GM23338 (cell line): ENCODE measurements at regions not wholly inside any gene's neighbourhood (a gene's known extent, or its start where the extent isn't known, plus 50 kb on each side); places are given as distances from the start of the nearest gene placed in this dataset.

Experiments
- ATAC-seq: fragments of 200-7000 bp; cut with Tn5 transposase; 3 replicates; pipeline ENCODE4 v1.9.1; 2020
- DNase-seq: peaks from one replicate; pipeline ENCODE4 v3.0.0-alpha.2; 2015; ENCODE audit warnings: low spot score
- H2AFZ ChIP-seq: fragments of 200-600 bp; sonication (generic); 2 replicates; pipeline ENCODE4 v1.8.0; 2016; ENCODE audit warnings: antibody characterized with exemption, mild to moderate bottlenecking, moderate library complexity
- H3F3A ChIP-seq: fragments of 200-600 bp; sonication (generic); replicated peaks from 2 replicates; pipeline ENCODE4 v1.8.0; 2017; ENCODE audit warnings: antibody characterized with exemption, mixed run types, low read depth
- H3K27ac ChIP-seq: fragments of 200-600 bp; sonication (generic); 2 replicates; pipeline ENCODE4 v1.6.1; 2016; ENCODE audit warnings: low read depth
- H3K27me3 ChIP-seq: fragments of 200-600 bp; sonication (generic); 2 replicates; pipeline ENCODE4 v1.8.0; 2016; ENCODE audit warnings: mild to moderate bottlenecking, mixed run types, moderate library complexity; ENCODE audit not compliant: insufficient read depth
- H3K36me3 ChIP-seq: fragments of 200-600 bp; sonication (generic); 2 replicates; pipeline ENCODE4 v1.8.0; 2016; ENCODE audit warnings: mild to moderate bottlenecking; ENCODE audit not compliant: insufficient read depth
- H3K4me1 ChIP-seq: fragments of 200-600 bp; sonication (generic); 2 replicates; pipeline ENCODE4 v1.8.0; 2016; ENCODE audit warnings: mild to moderate bottlenecking, moderate library complexity; ENCODE audit not compliant: insufficient read depth
- H3K4me2 ChIP-seq: fragments of 200-600 bp; sonication (generic); 2 replicates; pipeline ENCODE4 v1.7.1; 2017; ENCODE audit warnings: mixed run types
- H3K4me3 ChIP-seq: fragments of 200-600 bp; sonication (generic); 2 replicates; pipeline ENCODE4 v1.6.1; 2016; ENCODE audit warnings: mixed run types
- H3K79me2 ChIP-seq: fragments of 200-600 bp; sonication (generic); replicated peaks from 2 replicates; pipeline ENCODE4 v1.8.0; 2017; ENCODE audit warnings: mild to moderate bottlenecking; ENCODE audit not compliant: insufficient read depth
- H3K9me2 ChIP-seq: fragments of 200-600 bp; sonication (generic); 2 replicates; pipeline ENCODE4 v1.8.0; 2017; ENCODE audit not compliant: insufficient read depth
- H4K20me1 ChIP-seq: fragments of 200-600 bp; sonication (generic); replicated peaks from 2 replicates; pipeline ENCODE4 v1.8.0; 2017; ENCODE audit warnings: mild to moderate bottlenecking; ENCODE audit not compliant: insufficient read depth
- H3K27ac Mint-ChIP-seq: 2 replicates; pipeline ENCODE4 v1.8.0; 2020; ENCODE audit warnings: inconsistent platforms, mild to moderate bottlenecking, moderate library complexity, mixed read lengths
- H3K27me3 Mint-ChIP-seq: 3 replicates; pipeline ENCODE4 v1.8.0; 2022; ENCODE audit warnings: low read depth, mild to moderate bottlenecking, moderate library complexity, mixed read lengths, inconsistent platforms; ENCODE audit not compliant: insufficient read depth, poor library complexity
- H3K36me3 Mint-ChIP-seq: 3 replicates; pipeline ENCODE4 v1.8.0; 2021; ENCODE audit warnings: low read depth, mild to moderate bottlenecking, inconsistent platforms, moderate library complexity, mixed read lengths
- H3K4me1 Mint-ChIP-seq: 3 replicates; pipeline ENCODE4 v1.8.0; 2020; ENCODE audit warnings: mild to moderate bottlenecking, inconsistent platforms, mixed read lengths
- H3K4me3 Mint-ChIP-seq: 3 replicates; pipeline ENCODE4 v1.8.0; 2021; ENCODE audit warnings: moderate library complexity, mild to moderate bottlenecking, inconsistent platforms, mixed read lengths
- H3K9me3 Mint-ChIP-seq: 3 replicates; pipeline ENCODE4 v1.8.0; 2020; ENCODE audit warnings: moderate library complexity, mild to moderate bottlenecking, inconsistent platforms, mixed read lengths
- CREB1 ChIP-seq: fragments of 250-450 bp; sonication (Bioruptor Pico); IDR thresholded peaks from 2 replicates; pipeline ENCODE4 v1.5.0; 2020; ENCODE audit warnings: low read depth, mild to moderate bottlenecking, moderate library complexity
- EZH2 ChIP-seq: fragments of 200-600 bp; sonication (generic); IDR thresholded peaks from one replicate; pipeline ENCODE4 v1.8.0; 2017; ENCODE audit warnings: antibody characterized with exemption, mild to moderate bottlenecking, low read depth; ENCODE audit not compliant: unreplicated experiment
- EZH2phosphoT487 ChIP-seq: fragments of 200-600 bp; sonication (generic); IDR thresholded peaks from one replicate; pipeline ENCODE4 v1.8.1; 2018; ENCODE audit warnings: antibody characterized with exemption; ENCODE audit not compliant: unreplicated experiment
- JUNB ChIP-seq: IDR thresholded peaks from one replicate; pipeline ENCODE4 v1.6.1; 2016; ENCODE audit warnings: antibody characterized with exemption; ENCODE audit not compliant: unreplicated experiment
- NANOG ChIP-seq: IDR thresholded peaks from 2 replicates; pipeline ENCODE4 v1.6.1; 2016; ENCODE audit warnings: antibody characterized with exemption, borderline replicate concordance
- POLR2AphosphoS5 ChIP-seq: IDR thresholded peaks from 2 replicates; pipeline ENCODE4 v1.6.1; 2016; ENCODE audit warnings: antibody characterized with exemption, low read depth
- STAT1 ChIP-seq: IDR thresholded peaks from one replicate; pipeline ENCODE4 v1.6.1; 2016; ENCODE audit warnings: antibody characterized with exemption; ENCODE audit not compliant: unreplicated experiment
- ZNF114 ChIP-seq: fragments of 250-450 bp; sonication (Bioruptor Pico); IDR thresholded peaks from 2 replicates; pipeline ENCODE4 v1.5.0; 2020; ENCODE audit warnings: mild to moderate bottlenecking, moderate library complexity
- ZNF331 ChIP-seq: fragments of 250-450 bp; sonication (Bioruptor Pico); IDR thresholded peaks from 2 replicates; pipeline ENCODE4 v1.5.0; 2020; ENCODE audit warnings: low read depth, mild to moderate bottlenecking, moderate library complexity
- TF ChIP-seq, protein P1 (sequence below): fragments of 250-450 bp; sonication (Bioruptor Pico); IDR thresholded peaks from 2 replicates; pipeline ENCODE4 v1.5.0; 2020; ENCODE audit warnings: mild to moderate bottlenecking, moderate library complexity
- TF ChIP-seq, protein P2 (sequence below): IDR thresholded peaks from one replicate; pipeline ENCODE4 v1.6.1; 2018; ENCODE audit warnings: antibody characterized with exemption; ENCODE audit not compliant: unreplicated experiment
- TF ChIP-seq, protein P3 (sequence below), 2 experiments: fragments of 200-600 bp in 1 of 2; sonication (generic) in 1 of 2; conservative IDR thresholded peaks; 2 replicates each; pipeline versions ENCODE4 v1.5.1 to v1.6.1; 2016 to 2017; ENCODE audit warnings: antibody characterized with exemption in 2 of 2, low read depth in 2 of 2, mild to moderate bottlenecking in 2 of 2, moderate library complexity in 1 of 2
- TF ChIP-seq, protein P4 (sequence below): IDR thresholded peaks from 2 replicates; pipeline ENCODE4 v1.6.1; 2016; ENCODE audit warnings: antibody characterized with exemption

DNA sequence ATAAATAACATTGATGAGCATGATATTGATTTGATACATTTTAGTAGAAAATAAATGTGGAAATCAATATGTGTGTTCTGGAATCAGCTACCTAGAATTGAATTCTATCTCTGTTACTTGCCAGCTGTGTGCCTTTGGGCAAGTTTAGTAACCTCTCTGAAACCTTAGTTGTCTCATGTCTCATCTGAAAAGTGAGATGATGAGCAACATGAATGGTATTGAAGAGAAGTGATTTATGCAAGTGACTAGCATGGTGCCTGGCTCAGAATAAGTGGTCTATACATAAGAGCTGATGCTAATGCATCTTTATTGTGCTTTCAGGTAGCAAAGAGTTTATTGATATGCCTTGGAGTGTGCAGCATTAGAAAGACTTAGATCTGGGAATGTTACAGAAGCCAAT, 383.3 kb downstream of the PRDM2 start:
- Mint-ChIP-seq H3K27me3 (no peaks in the 10 kb centered on the region), H3K9me3 (no peaks in the 10 kb centered on the region), H3K4me3 (no peak overlapping the region), H3K27ac (no peak overlapping the region), H3K4me1 (peaks cover 14% of the 10 kb centered on the region; the same call in 2 of the 3 replicates), H3K36me3 (no peaks in the 10 kb centered on the region)
- Histone ChIP-seq H3K4me2 (no peak overlapping the region), H3K36me3 (no peaks in the 10 kb centered on the region), H3K9me2 (no peaks in the 10 kb centered on the region), H3K4me3 (no peak overlapping the region), H3K27ac (no peak overlapping the region), H3K79me2 (no peaks in the 10 kb centered on the region), H3K27me3 (no peaks in the 10 kb centered on the region), H3K4me1 (peaks cover 4% of the 10 kb centered on the region; the same call in 1 of the 2 replicates), H4K20me1 (no peaks in the 10 kb centered on the region), H3F3A (no peaks in the 10 kb centered on the region), H2AFZ (no peak overlapping the region)
- ATAC-seq (no peak), DNase-seq (no peak)
- TF ChIP-seq ZNF114 (CRISPR knock-in tag) (no peak), EZH2phosphoT487 (no peak), EZH2 (no peak), CREB1 (CRISPR knock-in tag) (no peak), STAT1 (no peak), NANOG (no peak), POLR2AphosphoS5 (no peak), ZNF331 (CRISPR knock-in tag) (no peak), JUNB (no peak)
- TF ChIP-seq, protein P1, sequence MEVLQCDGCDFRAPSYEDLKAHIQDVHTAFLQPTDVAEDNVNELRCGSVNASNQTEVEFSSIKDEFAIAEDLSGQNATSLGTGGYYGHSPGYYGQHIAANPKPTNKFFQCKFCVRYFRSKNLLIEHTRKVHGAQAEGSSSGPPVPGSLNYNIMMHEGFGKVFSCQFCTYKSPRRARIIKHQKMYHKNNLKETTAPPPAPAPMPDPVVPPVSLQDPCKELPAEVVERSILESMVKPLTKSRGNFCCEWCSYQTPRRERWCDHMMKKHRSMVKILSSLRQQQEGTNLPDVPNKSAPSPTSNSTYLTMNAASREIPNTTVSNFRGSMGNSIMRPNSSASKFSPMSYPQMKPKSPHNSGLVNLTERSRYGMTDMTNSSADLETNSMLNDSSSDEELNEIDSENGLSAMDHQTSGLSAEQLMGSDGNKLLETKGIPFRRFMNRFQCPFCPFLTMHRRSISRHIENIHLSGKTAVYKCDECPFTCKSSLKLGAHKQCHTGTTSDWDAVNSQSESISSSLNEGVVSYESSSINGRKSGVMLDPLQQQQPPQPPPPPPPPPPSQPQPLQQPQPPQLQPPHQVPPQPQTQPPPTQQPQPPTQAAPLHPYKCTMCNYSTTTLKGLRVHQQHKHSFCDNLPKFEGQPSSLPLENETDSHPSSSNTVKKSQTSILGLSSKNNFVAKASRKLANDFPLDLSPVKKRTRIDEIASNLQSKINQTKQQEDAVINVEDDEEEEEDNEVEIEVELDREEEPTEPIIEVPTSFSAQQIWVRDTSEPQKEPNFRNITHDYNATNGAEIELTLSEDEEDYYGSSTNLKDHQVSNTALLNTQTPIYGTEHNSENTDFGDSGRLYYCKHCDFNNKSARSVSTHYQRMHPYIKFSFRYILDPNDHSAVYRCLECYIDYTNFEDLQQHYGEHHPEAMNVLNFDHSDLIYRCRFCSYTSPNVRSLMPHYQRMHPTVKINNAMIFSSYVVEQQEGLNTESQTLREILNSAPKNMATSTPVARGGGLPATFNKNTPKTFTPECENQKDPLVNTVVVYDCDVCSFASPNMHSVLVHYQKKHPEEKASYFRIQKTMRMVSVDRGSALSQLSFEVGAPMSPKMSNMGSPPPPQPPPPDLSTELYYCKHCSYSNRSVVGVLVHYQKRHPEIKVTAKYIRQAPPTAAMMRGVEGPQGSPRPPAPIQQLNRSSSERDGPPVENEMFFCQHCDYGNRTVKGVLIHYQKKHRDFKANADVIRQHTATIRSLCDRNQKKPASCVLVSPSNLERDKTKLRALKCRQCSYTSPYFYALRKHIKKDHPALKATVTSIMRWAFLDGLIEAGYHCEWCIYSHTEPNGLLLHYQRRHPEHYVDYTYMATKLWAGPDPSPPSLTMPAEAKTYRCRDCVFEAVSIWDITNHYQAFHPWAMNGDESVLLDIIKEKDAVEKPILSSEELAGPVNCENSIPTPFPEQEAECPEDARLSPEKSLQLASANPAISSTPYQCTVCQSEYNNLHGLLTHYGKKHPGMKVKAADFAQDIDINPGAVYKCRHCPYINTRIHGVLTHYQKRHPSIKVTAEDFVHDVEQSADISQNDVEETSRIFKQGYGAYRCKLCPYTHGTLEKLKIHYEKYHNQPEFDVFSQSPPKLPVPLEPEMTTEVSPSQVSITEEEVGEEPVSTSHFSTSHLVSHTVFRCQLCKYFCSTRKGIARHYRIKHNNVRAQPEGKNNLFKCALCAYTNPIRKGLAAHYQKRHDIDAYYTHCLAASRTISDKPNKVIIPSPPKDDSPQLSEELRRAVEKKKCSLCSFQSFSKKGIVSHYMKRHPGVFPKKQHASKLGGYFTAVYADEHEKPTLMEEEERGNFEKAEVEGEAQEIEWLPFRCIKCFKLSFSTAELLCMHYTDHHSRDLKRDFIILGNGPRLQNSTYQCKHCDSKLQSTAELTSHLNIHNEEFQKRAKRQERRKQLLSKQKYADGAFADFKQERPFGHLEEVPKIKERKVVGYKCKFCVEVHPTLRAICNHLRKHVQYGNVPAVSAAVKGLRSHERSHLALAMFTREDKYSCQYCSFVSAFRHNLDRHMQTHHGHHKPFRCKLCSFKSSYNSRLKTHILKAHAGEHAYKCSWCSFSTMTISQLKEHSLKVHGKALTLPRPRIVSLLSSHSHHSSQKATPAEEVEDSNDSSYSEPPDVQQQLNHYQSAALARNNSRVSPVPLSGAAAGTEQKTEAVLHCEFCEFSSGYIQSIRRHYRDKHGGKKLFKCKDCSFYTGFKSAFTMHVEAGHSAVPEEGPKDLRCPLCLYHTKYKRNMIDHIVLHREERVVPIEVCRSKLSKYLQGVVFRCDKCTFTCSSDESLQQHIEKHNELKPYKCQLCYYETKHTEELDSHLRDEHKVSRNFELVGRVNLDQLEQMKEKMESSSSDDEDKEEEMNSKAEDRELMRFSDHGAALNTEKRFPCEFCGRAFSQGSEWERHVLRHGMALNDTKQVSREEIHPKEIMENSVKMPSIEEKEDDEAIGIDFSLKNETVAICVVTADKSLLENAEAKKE (CRISPR knock-in tag), result no peak
- TF ChIP-seq, protein P2, sequence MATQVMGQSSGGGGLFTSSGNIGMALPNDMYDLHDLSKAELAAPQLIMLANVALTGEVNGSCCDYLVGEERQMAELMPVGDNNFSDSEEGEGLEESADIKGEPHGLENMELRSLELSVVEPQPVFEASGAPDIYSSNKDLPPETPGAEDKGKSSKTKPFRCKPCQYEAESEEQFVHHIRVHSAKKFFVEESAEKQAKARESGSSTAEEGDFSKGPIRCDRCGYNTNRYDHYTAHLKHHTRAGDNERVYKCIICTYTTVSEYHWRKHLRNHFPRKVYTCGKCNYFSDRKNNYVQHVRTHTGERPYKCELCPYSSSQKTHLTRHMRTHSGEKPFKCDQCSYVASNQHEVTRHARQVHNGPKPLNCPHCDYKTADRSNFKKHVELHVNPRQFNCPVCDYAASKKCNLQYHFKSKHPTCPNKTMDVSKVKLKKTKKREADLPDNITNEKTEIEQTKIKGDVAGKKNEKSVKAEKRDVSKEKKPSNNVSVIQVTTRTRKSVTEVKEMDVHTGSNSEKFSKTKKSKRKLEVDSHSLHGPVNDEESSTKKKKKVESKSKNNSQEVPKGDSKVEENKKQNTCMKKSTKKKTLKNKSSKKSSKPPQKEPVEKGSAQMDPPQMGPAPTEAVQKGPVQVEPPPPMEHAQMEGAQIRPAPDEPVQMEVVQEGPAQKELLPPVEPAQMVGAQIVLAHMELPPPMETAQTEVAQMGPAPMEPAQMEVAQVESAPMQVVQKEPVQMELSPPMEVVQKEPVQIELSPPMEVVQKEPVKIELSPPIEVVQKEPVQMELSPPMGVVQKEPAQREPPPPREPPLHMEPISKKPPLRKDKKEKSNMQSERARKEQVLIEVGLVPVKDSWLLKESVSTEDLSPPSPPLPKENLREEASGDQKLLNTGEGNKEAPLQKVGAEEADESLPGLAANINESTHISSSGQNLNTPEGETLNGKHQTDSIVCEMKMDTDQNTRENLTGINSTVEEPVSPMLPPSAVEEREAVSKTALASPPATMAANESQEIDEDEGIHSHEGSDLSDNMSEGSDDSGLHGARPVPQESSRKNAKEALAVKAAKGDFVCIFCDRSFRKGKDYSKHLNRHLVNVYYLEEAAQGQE, result no peak
- TF ChIP-seq, protein P3, sequence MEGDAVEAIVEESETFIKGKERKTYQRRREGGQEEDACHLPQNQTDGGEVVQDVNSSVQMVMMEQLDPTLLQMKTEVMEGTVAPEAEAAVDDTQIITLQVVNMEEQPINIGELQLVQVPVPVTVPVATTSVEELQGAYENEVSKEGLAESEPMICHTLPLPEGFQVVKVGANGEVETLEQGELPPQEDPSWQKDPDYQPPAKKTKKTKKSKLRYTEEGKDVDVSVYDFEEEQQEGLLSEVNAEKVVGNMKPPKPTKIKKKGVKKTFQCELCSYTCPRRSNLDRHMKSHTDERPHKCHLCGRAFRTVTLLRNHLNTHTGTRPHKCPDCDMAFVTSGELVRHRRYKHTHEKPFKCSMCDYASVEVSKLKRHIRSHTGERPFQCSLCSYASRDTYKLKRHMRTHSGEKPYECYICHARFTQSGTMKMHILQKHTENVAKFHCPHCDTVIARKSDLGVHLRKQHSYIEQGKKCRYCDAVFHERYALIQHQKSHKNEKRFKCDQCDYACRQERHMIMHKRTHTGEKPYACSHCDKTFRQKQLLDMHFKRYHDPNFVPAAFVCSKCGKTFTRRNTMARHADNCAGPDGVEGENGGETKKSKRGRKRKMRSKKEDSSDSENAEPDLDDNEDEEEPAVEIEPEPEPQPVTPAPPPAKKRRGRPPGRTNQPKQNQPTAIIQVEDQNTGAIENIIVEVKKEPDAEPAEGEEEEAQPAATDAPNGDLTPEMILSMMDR (conservative IDR thresholded peaks at IDR 0.05; ENCODE audit: low read depth in 2 of 2), result no peak
- TF ChIP-seq, protein P4, sequence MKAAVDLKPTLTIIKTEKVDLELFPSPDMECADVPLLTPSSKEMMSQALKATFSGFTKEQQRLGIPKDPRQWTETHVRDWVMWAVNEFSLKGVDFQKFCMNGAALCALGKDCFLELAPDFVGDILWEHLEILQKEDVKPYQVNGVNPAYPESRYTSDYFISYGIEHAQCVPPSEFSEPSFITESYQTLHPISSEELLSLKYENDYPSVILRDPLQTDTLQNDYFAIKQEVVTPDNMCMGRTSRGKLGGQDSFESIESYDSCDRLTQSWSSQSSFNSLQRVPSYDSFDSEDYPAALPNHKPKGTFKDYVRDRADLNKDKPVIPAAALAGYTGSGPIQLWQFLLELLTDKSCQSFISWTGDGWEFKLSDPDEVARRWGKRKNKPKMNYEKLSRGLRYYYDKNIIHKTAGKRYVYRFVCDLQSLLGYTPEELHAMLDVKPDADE, result no peak
